ENCODE measurements at regions not wholly inside any gene's neighbourhood (a gene's known extent, or its start where the extent isn't known, plus 50 kb on each side); places are given as distances from the start of the nearest gene placed in this dataset.

GRCh38 chr2:66940080-66940479, 457.1 kb upstream of the ETAA1 start:
- H3K9me3 ChIP-seq = no peaks in the 10 kb centered on the region
- no peak overlapping the region for H3K27ac ChIP-seq
- H3K36me3 ChIP-seq = no peaks in the 10 kb centered on the region
- H3K27me3 ChIP-seq = no peaks in the 10 kb centered on the region
- H3K4me3 ChIP-seq = no peak overlapping the region
- DNase-seq = no peak
- TF ChIP-seq CTCF (IDR thresholded peaks at IDR 0.05) = no peak
- H3K4me1 ChIP-seq = no peaks in the 10 kb centered on the region
- intact Hi-C loops (cut with DNase I; ENCODE audit: low total_unique reads) = no loop called here

- Histone ChIP-seq H3K4me1 (no peaks in the 10 kb centered on the region), H3K27ac (no peak overlapping the region), H3K9me3 (no peaks in the 10 kb centered on the region), H3K36me3 (no peaks in the 10 kb centered on the region), H3K27me3 (no peaks in the 10 kb centered on the region), H3K4me3 (no peak overlapping the region)
- no peak for TF ChIP-seq CTCF (IDR thresholded peaks at IDR 0.05)
- intact Hi-C loops (cut with DNase I; ENCODE audit: low total_unique reads) = no loop called here
- no peak for DNase-seq
Measured at GRCh38 chr2:66948234-66948633, 448.9 kb upstream of the ETAA1 start.

GRCh38 chr2:66957198-66957597, 439.9 kb upstream of the ETAA1 start:
- Histone ChIP-seq H3K36me3 (no peaks in the 10 kb centered on the region), H3K27me3 (no peaks in the 10 kb centered on the region), H3K27ac (no peak overlapping the region), H3K4me3 (no peak overlapping the region), H3K4me1 (no peaks in the 10 kb centered on the region), H3K9me3 (no peaks in the 10 kb centered on the region)
- DNase-seq = no peak
- intact Hi-C loops (cut with DNase I; ENCODE audit: low total_unique reads) = no loop called here
- TF ChIP-seq CTCF (IDR thresholded peaks at IDR 0.05) = no peak

GRCh38 chr2:66957677-66958076, 439.5 kb upstream of the ETAA1 start:
- H3K36me3 ChIP-seq = no peaks in the 10 kb centered on the region
- H3K4me1 ChIP-seq = no peaks in the 10 kb centered on the region
- no peaks in the 10 kb centered on the region for H3K9me3 ChIP-seq
- no peaks in the 10 kb centered on the region for H3K27me3 ChIP-seq
- TF ChIP-seq CTCF (IDR thresholded peaks at IDR 0.05) = no peak
- DNase-seq = no peak
- H3K27ac ChIP-seq = no peak overlapping the region
- intact Hi-C loops (cut with DNase I; ENCODE audit: low total_unique reads) = no loop called here
- H3K4me3 ChIP-seq = no peak overlapping the region

- no peaks in the 10 kb centered on the region for H3K9me3 ChIP-seq
- H3K4me1 ChIP-seq = no peaks in the 10 kb centered on the region
- intact Hi-C loops (cut with DNase I; ENCODE audit: low total_unique reads) = no loop called here
- H3K4me3 ChIP-seq = no peak overlapping the region
- H3K27me3 ChIP-seq = no peaks in the 10 kb centered on the region
- no peak overlapping the region for H3K27ac ChIP-seq
- no peak for DNase-seq
- no peak for TF ChIP-seq CTCF (IDR thresholded peaks at IDR 0.05)
- no peaks in the 10 kb centered on the region for H3K36me3 ChIP-seq
Measured at GRCh38 chr2:66960161-66960560, 437.0 kb upstream of the ETAA1 start.

- Histone ChIP-seq H3K36me3 (no peaks in the 10 kb centered on the region), H3K27ac (no peak overlapping the region), H3K9me3 (no peaks in the 10 kb centered on the region), H3K4me3 (no peak overlapping the region), H3K27me3 (no peaks in the 10 kb centered on the region), H3K4me1 (no peaks in the 10 kb centered on the region)
- DNase-seq = no peak
- intact Hi-C loops (cut with DNase I; ENCODE audit: low total_unique reads) = loop anchor here (1.0 kb wide), 1 partner anchor 18 kb away; no protein-coding TSS in a partner anchor
- no peak for TF ChIP-seq CTCF (IDR thresholded peaks at IDR 0.05)
Measured at GRCh38 chr2:66962716-66963115, 434.4 kb upstream of the ETAA1 start.

Data from tibial artery (tissue), 4 donors.